Mucosa of descending colon (tissue), 3 donors: ENCODE measurements at regions not wholly inside any gene's neighbourhood (a gene's known extent, or its start where the extent isn't known, plus 50 kb on each side); places are given as distances from the start of the nearest gene placed in this dataset.

ENCODE experiments used
- ATAC-seq: fragments of 200-7000 bp; cut with Tn5 transposase; one replicate; pipeline ENCODE4 v1.9.1; 2020; ENCODE audit warnings: mild to moderate bottlenecking, moderate library complexity
- DNase-seq, 3 donors: peaks; one replicate each; pipeline ENCODE4 v3.0.0-alpha.2; 2020
- H3K36me3 ChIP-seq: fragments of 200-600 bp; one replicate; pipeline ENCODE4 v1.8.0; 2021; ENCODE audit warnings: low read depth, mild to moderate bottlenecking
- H3K4me1 ChIP-seq: fragments of 200-600 bp; one replicate; pipeline ENCODE4 v1.8.0; 2021; ENCODE audit warnings: low read depth, mild to moderate bottlenecking
- H3K4me3 ChIP-seq: fragments of 200-600 bp; one replicate; pipeline ENCODE4 v1.8.0; 2021; ENCODE audit warnings: mild to moderate bottlenecking
- H3K9me3 ChIP-seq: fragments of 200-600 bp; one replicate; pipeline ENCODE4 v1.8.0; 2021; ENCODE audit warnings: mild to moderate bottlenecking
- CTCF ChIP-seq: fragments of 200-600 bp; IDR thresholded peaks from one replicate; pipeline ENCODE4 v1.8.0; 2022; ENCODE audit warnings: antibody characterized with exemption, mild to moderate bottlenecking
- intact Hi-C, 2 donors: fragments of 100-400 bp; cut with DNase I in 1 of 2; cut with micrococcal nuclease in 1 of 2; formaldehyde crosslinking; loops; one replicate each; pipeline versions ENCODE4 v1.11.0 to v1.11.1; 2022; cut with DNase I, micrococcal nuclease
- donor health status: DM: no; HTN: no; CAD: no; lungs with moderate emphysema.
- donor health status: DM: no; HTN: no; CAD: no.
- donor health status: DM: no; HTN: yes; CAD: no.

DNA sequence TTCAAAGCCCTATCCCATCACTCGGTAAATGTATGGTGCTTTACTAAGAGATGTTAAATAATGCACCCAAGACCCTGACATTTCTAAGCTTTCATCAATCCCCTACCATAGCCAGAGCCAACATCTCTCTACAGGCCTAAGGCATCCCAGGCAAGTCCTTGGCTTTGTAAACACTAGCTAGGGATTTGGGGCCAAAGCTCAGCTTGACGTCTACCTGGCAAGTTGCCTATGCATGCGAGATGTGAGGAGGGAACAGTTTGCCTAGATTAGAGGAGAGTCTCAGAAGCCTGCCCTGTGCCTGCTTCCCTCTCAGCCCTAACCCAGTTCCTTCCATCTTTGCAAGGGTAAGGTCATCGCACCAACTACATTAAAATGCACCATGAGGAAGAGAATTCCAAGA lies 221.5 kb upstream of the NCKAP5 start:
- H3K9me3 ChIP-seq: peaks cover 5% of the 10 kb centered on the region
- peak; percentile 13 for ATAC-seq
- no peaks in the 10 kb centered on the region for H3K36me3 ChIP-seq
- no peaks in the 10 kb centered on the region for H3K4me1 ChIP-seq
- TF ChIP-seq CTCF: no peak
- peak in 2 of 3 donors; percentile 22 to 36 for DNase-seq
- intact Hi-C loops: no loop called here
- H3K4me3 ChIP-seq: no peak overlapping the region

GRCh38 chr2:133790711-133791110 lies 222.4 kb upstream of the NCKAP5 start:
- no peak for TF ChIP-seq CTCF
- no peak for ATAC-seq
- no peak overlapping the region for H3K4me3 ChIP-seq
- peaks cover 5% of the 10 kb centered on the region for H3K9me3 ChIP-seq
- no peak for DNase-seq
- intact Hi-C loops: no loop called here
- no peaks in the 10 kb centered on the region for H3K4me1 ChIP-seq
- H3K36me3 ChIP-seq: no peaks in the 10 kb centered on the region

DNA sequence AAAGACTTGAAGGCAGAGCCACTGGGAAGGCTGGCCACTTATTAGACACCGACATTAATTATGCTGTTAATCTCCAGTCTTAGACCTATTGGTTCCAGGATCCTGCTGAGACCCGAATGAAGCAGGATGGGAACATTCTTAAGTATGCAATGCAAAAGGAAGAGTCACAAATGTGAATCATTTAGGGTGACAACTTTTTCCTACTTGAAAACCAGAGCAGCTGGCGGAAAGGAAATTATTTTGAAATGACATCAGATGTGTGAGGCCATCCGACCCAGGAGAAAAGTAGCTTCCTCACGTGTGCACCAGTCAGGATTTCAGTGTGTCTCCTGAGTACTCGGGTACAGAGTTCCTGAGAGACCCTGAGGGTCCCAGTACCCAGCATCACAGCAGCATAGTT lies 222.9 kb upstream of the NCKAP5 start:
- intact Hi-C loops: no loop called here
- H3K36me3 ChIP-seq: no peaks in the 10 kb centered on the region
- ATAC-seq: no peak

DNA sequence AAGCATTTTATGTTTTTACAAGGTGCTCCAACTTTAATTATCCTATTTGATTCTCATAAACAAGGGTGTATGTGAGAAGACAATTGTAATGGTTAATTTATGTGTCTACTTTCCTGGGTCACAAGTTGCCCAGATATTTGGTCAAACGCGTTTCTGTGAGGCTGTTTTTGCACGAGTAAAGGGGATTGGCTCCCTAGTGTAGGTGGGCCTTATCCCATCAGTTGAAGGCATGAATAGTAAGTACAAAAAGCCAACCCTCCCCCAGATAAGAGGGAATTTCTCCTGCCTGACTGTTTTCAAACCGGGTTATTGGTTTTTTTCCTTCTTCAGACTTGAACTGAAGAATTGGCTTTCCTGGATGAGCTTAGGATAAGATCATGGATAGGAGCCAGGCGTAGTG lies 224.0 kb upstream of the NCKAP5 start:
- intact Hi-C loops: no loop called here
- DNase-seq: no peak
- H3K4me3 ChIP-seq: no peak overlapping the region
- TF ChIP-seq CTCF: no peak
- no peaks in the 10 kb centered on the region for H3K4me1 ChIP-seq
- ATAC-seq: no peak
- H3K9me3 ChIP-seq: peaks cover 5% of the 10 kb centered on the region
- no peaks in the 10 kb centered on the region for H3K36me3 ChIP-seq

More for the DNA sequence above, 222.9 kb upstream of the NCKAP5 start:
- Histone ChIP-seq H3K9me3 (peaks cover 5% of the 10 kb centered on the region), H3K4me3 (no peak overlapping the region), H3K4me1 (no peaks in the 10 kb centered on the region)
- DNase-seq: no peak
- TF ChIP-seq CTCF: no peak

DNA sequence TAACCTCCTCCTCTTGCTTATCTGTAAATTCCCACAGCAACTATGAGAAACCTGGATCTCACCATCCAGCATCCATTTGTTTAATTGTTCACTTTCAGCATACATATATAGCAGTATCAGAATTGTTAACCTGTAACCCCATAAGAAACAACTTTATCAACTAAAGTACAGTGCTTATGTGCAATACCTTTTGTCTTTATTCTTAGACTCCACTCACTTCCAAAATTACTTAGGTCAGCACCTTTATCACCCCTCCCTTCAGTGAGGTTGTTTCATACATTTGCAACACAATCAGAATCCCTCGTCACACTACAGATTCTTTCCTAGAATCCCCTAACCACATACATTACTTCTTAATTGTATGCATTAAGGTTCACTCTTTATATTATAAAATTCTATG lies 225.9 kb upstream of the NCKAP5 start:
- H3K4me1 ChIP-seq: no peaks in the 10 kb centered on the region
- no peak for TF ChIP-seq CTCF
- intact Hi-C loops: no loop called here
- ATAC-seq (no peak), DNase-seq (no peak)
- H3K9me3 ChIP-seq: peaks cover 5% of the 10 kb centered on the region
- H3K36me3 ChIP-seq: no peaks in the 10 kb centered on the region
- no peak overlapping the region for H3K4me3 ChIP-seq

GRCh38 chr2:133801946-133802345 lies 233.7 kb upstream of the NCKAP5 start:
- TF ChIP-seq CTCF: no peak
- no peaks in the 10 kb centered on the region for H3K36me3 ChIP-seq
- DNase-seq (no peak), ATAC-seq (no peak)
- H3K4me3 ChIP-seq: no peak overlapping the region
- no peaks in the 10 kb centered on the region for H3K4me1 ChIP-seq
- intact Hi-C loops: no loop called here
- no peaks in the 10 kb centered on the region for H3K9me3 ChIP-seq
